Activated CD8-positive, alpha-beta T cell treated with anti-CD3 and anti-CD28 coated beads for 36 hours (primary cell): ENCODE measurements at regions not wholly inside any gene's neighbourhood (a gene's known extent, or its start where the extent isn't known, plus 50 kb on each side); places are given as distances from the start of the nearest gene placed in this dataset.

Source experiments
- ATAC-seq: fragments of 200-7000 bp; cut with Tn5 transposase; one replicate; pipeline ENCODE4 v1.10.0; 2021; ENCODE audit warnings: mild to moderate bottlenecking, moderate library complexity
- CTCF ChIA-PET: fragments of 350-600 bp; sonication (Branson Sonifier 250); formaldehyde crosslinking; loops from one replicate; lab custom pipeline; 2021; ENCODE audit warnings: antibody characterized with exemption; lab: Charles Lee
- POLR2A ChIA-PET: fragments of 350-600 bp; sonication (Branson Sonifier 250); formaldehyde crosslinking; loops from one replicate; lab custom pipeline; 2021; ENCODE audit warnings: antibody characterized with exemption; lab: Charles Lee
- DNase-seq: peaks from one replicate; pipeline ENCODE4 v3.0.0-alpha.2; 2020
- H3K27ac Mint-ChIP-seq: one replicate; pipeline ENCODE4 v1.8.0; 2021; ENCODE audit warnings: mild to moderate bottlenecking, mixed read lengths
- H3K27me3 Mint-ChIP-seq: one replicate; pipeline ENCODE4 v1.8.0; 2021; ENCODE audit warnings: mixed read lengths
- H3K36me3 Mint-ChIP-seq: one replicate; pipeline ENCODE4 v1.8.0; 2021; ENCODE audit warnings: low read depth, mixed read lengths
- H3K4me1 Mint-ChIP-seq: one replicate; pipeline ENCODE4 v1.8.0; 2021; ENCODE audit warnings: low read depth, mixed read lengths
- H3K4me3 Mint-ChIP-seq: one replicate; pipeline ENCODE4 v1.8.0; 2021; ENCODE audit warnings: mild to moderate bottlenecking, moderate library complexity, mixed read lengths
- H3K9me3 Mint-ChIP-seq: one replicate; pipeline ENCODE4 v1.8.0; 2021; ENCODE audit warnings: mixed read lengths
- CTCF ChIP-seq: fragments of 200-600 bp; IDR thresholded peaks from one replicate; pipeline ENCODE4 v1.8.0; 2022; ENCODE audit warnings: antibody characterized with exemption, mild to moderate bottlenecking
- intact Hi-C: fragments of 100-400 bp; cut with micrococcal nuclease; formaldehyde crosslinking; loops from one replicate; pipeline ENCODE4 v1.10.0; 2022

- Mint-ChIP-seq H3K27ac (no peak overlapping the region), H3K9me3 (no peaks in the 10 kb centered on the region), H3K4me1 (no peaks in the 10 kb centered on the region), H3K36me3 (no peaks in the 10 kb centered on the region), H3K4me3 (no peak overlapping the region), H3K27me3 (no peaks in the 10 kb centered on the region)
- TF ChIP-seq CTCF, result no peak
- ATAC-seq (no peak), DNase-seq (no peak)
- CTCF ChIA-PET, result no interaction called here
- POLR2A ChIA-PET, result no interaction called here
- intact Hi-C loops, result no loop called here
Measured at GRCh38 chr2:145653553-145653952, 1133.6 kb upstream of the ZEB2 start.

DNA sequence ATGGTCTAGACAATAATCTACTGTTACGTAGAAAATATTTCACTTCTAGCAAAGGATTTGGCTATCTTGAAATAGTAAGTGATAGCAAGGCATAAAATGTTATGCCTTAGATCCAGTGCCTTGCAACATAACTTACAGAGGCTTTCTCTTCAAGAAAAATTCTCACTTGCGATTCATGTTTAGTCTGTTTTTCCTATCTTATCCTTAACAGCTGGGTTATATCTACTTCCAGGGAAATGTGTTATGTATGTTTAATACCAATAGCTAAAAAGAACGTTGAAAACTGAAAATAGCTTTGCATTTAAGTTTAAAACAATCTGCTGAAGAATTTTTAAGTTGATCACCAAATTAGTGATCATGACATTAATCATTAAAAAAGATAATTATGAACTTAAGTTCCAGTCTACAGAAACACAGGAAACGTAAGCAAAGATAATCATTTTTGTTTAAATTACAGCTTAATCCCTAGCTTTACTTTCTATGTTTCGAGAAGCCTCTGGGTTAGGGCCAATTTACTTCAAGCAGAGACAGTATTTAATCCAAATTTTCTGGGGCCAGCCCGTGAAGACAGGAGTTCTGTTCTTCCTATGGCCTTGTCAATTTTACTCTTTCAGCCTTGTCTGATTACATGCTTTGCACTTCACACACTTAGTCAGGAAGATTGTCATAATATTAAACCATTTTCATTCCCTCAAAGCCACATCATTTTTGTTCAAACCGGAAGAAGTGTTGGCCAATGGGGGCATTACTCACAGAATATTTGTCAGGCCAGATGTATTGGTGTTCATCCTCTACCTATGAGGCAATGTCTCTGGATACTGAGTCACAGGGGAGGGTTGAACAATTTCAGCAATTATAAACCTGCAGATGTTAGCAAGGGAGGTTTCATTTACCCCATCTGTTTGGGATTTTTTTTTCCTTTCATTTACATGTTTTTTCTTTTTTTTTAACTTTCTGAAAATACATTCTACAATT lies 1132.9 kb upstream of the ZEB2 start:
- TF ChIP-seq CTCF, result no peak
- ChIA-PET CTCF (no interaction called here), POLR2A (no interaction called here)
- H3K27me3 Mint-ChIP-seq, result no peaks in the 10 kb centered on the region
- ATAC-seq (no peak), DNase-seq (no peak)
- intact Hi-C loops, result no loop called here
- H3K36me3 Mint-ChIP-seq, result no peaks in the 10 kb centered on the region
- no peak overlapping the region for H3K4me3 Mint-ChIP-seq
- no peaks in the 10 kb centered on the region for H3K9me3 Mint-ChIP-seq
- no peak overlapping the region for H3K27ac Mint-ChIP-seq
- no peaks in the 10 kb centered on the region for H3K4me1 Mint-ChIP-seq

DNA sequence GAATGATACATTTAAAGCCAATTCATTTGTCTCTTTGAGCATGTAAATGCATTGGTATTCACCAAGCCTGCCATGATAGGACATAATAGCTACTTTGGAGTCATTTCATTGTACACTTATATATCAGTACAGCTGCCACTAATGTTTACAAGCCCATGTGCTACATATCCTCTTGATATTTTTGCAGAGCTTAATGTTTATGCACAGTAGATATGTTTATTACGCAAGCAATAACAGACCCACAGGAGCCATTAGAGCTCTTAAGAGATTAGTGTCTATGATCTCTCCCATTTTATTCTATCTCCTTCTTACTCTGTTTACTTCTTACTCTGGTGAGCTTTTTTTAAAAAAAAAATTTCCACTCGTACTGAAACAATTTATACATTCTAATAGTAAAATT lies 1132.1 kb upstream of the ZEB2 start:
- no peak for DNase-seq
- Mint-ChIP-seq H3K4me1 (no peaks in the 10 kb centered on the region), H3K4me3 (no peak overlapping the region), H3K27me3 (no peaks in the 10 kb centered on the region), H3K36me3 (no peaks in the 10 kb centered on the region), H3K27ac (no peak overlapping the region), H3K9me3 (no peaks in the 10 kb centered on the region)
- TF ChIP-seq CTCF, result no peak
- ChIA-PET POLR2A (no interaction called here), CTCF (no interaction called here)
- intact Hi-C loops, result no loop called here
- no peak for ATAC-seq

- Mint-ChIP-seq H3K4me3 (no peak overlapping the region), H3K27ac (no peak overlapping the region), H3K9me3 (no peaks in the 10 kb centered on the region), H3K27me3 (peaks cover under 1% of the 10 kb centered on the region), H3K36me3 (no peaks in the 10 kb centered on the region), H3K4me1 (no peaks in the 10 kb centered on the region)
- ChIA-PET CTCF (no interaction called here), POLR2A (no interaction called here)
- no peak for TF ChIP-seq CTCF
- intact Hi-C loops, result no loop called here
- DNase-seq (no peak), ATAC-seq (no peak)
Measured at GRCh38 chr2:145650226-145650625, 1130.3 kb upstream of the ZEB2 start.

GRCh38 chr2:145649061-145649460 lies 1129.1 kb upstream of the ZEB2 start:
- DNase-seq, result no peak
- POLR2A ChIA-PET, result no interaction called here
- TF ChIP-seq CTCF, result no peak
- Mint-ChIP-seq H3K36me3 (no peaks in the 10 kb centered on the region), H3K4me3 (no peak overlapping the region), H3K27ac (no peak overlapping the region), H3K9me3 (no peaks in the 10 kb centered on the region), H3K4me1 (peaks cover 3% of the 10 kb centered on the region), H3K27me3 (peaks cover 1% of the 10 kb centered on the region)
- ATAC-seq, result no peak
- CTCF ChIA-PET, result no interaction called here
- intact Hi-C loops, result no loop called here
